ACHN (cell line): ENCODE measurements at regions not wholly inside any gene's neighbourhood (a gene's known extent, or its start where the extent isn't known, plus 50 kb on each side); places are given as distances from the start of the nearest gene placed in this dataset.
A peak's percentile ranks its signal among the peaks of the same experiment; 100 is the strongest.
"Not testable (repeated sequence)": the region's sequence is repeated elsewhere in the genome, so short reads cannot be mapped to it uniquely, and the experiment has no call there.

Experiments used
- DNase-seq: peaks from one replicate; pipeline ENCODE4 v3.0.0-alpha.2; 2015
- in situ Hi-C: cut with HindIII; loops from 2 replicates; pipeline ENCODE4 v1.10.0; 2017; ENCODE audit warnings: low sequenced_read_pairs, low pct_ligation_motif_present, low pct_unique_long_range_greater_than_20kb

DNA sequence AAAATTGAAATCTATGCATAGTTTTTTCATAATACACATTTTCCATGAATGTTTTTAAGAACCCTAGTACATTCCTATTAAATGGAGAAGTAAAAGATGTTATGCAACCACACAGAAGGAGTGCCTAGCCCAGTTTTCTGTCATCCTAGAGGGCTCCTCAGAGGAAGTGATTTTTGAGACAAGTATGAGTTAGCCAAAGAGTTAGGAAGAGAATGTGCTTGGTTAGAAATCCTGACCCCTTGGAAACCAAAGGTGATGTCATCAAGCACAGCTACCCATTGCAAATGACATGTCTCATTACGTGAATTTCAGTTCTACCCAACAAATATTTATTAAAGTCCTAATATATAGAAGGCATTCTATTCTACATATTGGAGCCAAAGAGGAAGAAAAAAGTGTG, 88.9 kb upstream of the TNFSF4 start:
- in situ Hi-C loops = no loop called here
- DNase-seq = no peak

DNA sequence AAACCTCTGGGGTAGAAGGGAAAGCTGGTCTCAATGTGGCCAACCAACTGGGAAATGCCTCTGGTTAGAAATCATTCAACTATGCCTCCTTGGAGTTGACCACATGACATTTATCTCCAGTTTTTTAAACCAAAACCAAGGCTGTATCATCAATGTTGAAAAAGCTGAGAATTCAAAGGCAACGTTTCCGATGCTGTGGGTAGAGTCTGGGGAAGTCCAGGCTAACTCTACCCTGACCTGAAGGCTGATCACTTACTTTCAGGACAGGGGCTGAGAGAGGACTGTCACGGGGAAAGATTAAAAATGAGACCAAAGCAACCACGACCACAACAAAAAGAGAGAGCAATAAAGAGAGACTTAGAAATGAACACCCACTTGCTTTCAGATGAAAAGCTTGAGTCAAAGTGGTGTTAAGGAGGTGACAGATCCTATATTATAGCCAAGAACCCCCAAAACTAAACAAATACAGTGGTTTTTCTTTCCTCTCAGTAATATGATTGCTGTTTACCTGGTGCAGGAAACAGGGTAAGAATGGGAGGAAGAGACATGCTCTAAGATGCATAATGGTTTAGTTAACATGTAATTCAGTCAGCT, 90.8 kb upstream of the TNFSF4 start:
- no peak for DNase-seq
- in situ Hi-C loops = no loop called here

DNA sequence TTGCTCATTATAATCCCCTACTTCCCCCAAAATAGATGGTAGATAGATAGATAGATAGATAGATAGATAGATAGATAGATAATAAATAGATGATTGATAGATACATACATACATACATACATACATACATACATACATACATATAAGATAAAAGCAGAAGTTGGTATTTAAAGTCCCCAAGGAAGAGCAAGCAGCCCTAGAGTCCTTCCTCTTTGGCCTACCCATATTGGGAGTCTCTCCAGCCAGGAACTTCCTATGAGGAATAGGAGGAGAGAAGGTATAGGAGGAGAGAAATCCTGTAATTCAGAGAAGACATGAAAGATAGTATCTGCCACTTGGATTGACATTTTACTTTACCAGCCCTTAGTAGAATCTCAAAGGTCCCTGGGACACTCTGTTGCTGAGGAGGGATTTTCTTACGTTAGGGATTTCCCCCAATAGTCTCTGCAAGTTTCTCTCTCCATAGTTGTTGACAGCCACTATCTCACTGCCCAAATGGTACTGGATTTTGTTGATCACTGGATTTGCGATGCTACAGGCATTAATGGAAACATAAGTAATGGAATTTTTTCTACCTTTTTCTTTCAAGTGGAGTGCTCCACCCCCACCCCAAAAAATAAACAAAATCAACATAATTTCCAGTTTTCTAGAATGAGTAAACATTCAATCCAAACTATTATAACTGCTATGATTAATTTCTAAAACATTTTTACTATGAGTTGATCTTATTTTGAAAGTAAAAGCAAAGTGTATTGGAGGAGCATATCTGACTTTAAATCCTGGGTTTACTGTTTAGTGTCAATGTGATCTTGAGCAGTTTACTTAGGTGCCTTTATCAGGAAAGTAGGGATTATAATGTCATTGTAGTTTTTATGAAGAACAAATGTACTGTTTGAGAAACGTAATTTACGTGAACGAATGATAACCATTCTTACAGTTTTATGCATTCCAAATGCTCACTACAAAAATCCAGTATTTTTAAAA, 93.2 kb upstream of the TNFSF4 start:
- in situ Hi-C loops = no loop called here
- DNase-seq = no peak

DNA sequence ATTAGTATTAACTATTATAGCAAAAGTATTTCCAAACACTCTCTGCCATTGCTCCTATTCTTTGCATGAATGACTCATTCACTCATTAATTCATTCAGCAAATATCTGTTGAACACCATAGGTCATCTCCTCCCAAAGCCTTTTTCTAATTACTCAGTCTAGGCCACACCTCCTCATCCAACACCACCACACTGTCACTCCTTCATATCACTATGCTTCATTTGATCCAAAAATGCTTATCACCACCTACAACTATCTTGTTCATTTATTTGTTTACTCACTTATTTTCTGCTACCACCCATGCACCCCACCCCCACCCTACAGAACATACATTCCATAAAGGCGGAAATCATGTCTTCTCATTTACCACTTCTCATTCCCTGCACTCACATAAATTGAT, 94.4 kb upstream of the TNFSF4 start:
- no peak for DNase-seq
- in situ Hi-C loops = no loop called here

DNA sequence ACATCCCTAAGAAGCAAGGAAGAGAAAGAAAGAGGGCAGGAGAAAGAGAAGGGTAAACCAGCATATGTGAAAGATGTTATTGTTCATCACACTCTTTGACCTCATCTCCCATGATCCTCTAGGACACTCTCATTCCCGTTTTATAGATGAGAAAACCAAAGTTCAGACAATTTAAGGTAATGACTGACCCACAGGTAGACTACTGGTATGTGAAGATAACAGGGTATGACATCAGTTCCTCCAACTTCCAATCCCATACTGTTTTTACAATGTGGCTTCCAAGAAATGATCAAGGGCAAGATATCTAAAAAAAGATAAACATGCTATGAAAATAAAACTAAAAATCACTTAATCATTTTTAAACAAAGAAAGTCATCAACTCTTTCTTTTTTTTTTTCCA, 95.2 kb upstream of the TNFSF4 start:
- in situ Hi-C loops = no loop called here
- no peak for DNase-seq

DNA sequence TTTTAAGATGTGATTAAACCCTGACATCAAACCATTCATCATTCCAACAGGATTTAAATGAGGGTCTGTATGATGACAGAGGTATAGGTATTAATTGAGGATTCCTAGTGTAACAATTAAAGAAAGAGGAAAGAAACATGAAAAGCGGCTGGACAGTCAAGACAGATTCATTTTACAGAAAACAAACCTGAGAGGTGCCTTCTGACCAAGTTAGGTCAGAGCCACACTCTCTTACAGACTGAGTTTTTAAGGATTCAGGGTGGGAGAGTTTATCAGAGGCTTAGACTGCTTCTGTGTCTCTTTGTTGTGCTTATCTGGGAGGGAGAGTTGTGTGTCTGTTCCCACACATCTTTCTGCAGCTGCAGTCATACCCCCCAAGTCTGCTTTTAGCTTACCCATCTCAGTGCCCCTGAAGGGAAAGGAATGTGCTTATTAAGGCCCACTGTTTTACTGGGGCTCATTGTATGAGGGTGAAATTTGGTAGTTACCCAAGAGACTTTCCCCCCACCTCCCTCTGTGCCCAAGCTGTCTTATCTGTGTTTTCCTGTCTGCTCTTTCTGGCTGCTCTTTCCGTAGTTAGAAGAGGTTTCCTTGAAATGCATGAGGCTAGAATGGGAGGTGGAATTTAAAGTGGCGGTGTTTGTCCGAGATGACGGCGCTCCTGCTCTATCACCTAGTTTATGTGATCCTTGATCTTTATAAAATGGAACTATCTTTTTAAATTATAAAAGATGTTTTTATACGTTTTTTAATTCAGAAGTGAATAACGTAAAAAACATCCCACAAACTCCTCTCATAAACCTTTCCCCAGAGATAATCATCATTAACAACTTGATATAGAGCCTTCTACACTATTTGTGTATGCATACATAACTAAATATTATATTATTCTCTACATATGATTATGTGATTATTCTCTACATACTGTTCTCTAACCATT, 96.0 kb upstream of the TNFSF4 start:
- no peak for DNase-seq
- in situ Hi-C loops = no loop called here

DNA sequence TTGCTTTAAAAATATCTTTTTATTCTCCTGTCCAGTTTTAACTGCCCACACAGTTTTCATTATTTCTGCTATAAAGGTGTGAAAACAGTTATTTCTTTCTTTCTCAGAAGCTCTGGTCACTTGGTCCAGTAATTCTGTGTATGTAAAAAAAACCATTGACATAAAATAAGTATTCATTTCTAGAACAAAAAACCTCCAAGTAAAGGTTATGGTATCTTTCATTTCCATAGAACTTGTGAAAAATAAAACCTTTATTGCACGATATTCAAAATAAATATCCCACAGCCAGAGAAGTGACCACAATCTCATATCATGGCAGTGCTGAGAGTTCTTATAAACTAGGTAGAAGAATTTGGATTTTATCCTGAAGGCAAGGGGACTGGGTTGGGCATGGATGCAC, 96.9 kb upstream of the TNFSF4 start:
- in situ Hi-C loops = no loop called here
- no peak for DNase-seq

DNA sequence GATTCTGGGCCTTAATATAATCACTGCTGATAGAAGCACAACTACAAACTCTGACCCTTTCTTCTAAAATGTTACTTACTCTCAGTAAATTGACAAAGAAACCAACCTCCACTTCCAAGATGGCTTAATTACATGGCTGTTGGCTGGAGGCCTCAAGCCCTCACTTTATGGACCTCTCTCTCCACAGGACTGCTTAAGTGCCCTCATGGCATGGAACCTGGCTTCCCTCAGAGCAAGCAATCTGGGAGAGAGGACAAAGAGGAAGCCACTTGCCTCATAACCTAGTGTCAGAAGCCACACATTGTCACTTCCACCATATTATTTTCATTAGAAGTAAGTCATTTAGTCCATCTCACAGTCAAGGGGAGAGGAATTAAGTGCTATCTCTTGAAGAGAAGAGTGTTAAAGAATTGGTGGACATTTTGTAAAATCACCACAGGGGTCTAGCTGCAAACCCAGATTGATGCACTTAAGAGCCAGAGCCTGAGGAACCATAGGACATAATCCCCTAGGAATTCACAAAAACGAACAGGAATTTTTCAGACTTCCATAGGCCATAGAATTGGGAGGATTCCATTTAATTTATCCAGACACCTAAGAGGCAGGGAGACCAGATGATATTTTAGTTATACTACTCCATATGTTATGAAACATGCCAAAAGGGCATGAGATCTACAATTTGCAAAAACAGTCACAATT, 97.5 kb upstream of the TNFSF4 start:
- DNase-seq = no peak
- in situ Hi-C loops = no loop called here

DNA sequence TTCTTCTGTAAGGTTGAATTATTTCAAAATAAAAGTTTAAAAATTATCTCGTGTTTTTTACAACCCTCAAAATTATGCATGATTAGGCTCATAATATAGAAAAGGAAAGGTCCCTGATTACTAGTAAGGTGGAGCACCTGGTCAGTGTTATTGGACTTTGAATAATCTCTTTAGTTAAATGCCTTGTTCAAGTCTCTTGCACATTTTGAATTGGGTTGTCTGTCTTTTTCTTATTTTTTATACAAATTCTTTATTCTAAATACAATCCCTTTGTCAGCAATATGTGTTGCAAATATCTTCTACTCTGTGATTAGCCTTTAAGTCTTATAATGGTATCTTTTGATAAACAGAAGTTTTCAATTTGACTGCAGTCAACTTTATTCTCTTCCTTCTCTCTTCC, 100.7 kb upstream of the TNFSF4 start:
- DNase-seq = no peak
- in situ Hi-C loops = no loop called here

DNA sequence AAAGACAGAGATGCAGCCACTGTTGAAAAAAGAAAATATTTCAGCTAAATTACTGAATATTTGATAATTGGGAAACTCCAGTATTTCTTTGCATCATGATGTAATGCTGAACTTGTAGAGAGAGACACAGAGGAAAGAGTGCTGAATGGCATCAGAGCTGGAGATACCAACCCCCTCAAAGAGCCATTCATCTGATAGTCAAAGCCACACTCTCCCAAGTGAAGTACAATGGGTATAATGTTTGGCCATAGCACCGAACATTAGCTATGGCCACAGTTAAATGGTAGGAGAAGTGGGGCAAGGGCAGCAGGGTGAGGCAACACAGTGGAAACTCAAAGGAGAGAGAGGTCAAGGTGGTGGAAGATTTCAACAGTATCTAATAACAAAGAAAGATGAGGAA, 107.5 kb upstream of the TNFSF4 start:
- in situ Hi-C loops = no loop called here

DNA sequence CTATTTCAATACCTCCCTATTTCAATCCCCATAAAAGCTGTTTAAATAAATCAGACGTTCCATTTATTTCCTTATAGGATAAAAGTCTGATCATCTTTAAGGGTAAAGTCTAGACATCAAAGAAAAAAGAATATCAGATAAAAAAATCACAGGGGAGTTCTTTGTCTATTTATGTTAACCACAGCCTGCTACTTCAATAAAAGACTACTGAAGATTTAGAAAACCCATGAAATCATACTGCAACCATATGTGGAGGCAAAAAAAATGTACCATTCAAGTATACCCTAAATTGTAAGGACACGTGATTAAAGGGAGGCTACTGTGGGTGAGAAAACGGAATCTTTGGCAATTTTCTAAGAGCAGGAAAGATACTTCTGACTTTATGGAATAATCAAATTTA, 108.2 kb upstream of the TNFSF4 start:
- in situ Hi-C loops = no loop called here
- no peak for DNase-seq

More for the DNA sequence above, 107.5 kb upstream of the TNFSF4 start:
- DNase-seq = no peak

DNA sequence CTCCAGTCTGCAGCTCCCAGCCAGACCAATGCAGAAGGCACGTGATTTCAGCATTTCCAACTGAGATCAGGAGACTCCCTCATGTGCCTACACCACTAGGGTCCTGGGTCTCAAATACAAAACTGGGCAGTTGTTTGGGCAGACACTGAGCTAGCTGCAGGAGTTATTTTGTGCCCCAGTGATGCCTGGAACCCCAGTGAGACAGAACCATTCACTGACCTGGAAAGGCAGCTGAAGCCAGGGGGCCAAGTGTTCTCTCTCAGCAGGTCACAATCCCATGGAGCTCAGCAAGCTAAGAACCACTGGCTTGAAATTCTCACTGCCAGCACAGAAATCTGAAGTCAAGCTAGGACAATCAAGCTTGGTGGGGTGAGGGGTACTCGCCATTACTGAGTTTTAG, 111.7 kb upstream of the TNFSF4 start:
- in situ Hi-C loops = no loop called here

DNA sequence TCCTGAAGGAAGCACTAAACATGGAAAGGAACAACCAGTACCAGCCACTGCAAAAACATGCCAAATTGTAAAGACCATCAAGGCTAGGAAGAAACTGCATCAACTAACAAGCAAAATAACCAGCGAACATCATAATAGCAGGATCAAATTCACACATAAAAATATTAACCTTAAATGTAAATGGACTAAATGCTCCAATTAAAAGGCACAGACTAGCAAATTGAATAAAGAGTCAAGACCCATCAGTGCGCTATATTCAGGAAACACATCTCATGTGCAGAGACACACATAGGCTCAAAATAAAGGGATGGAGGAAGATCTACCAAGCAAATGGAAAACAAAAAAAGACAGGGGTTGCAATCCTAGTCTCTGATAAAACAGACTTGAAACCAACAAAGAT, 117.2 kb upstream of the TNFSF4 start:
- DNase-seq, in situ Hi-C loops: not testable (repeated sequence)

More for the DNA sequence above, 111.7 kb upstream of the TNFSF4 start:
- no peak for DNase-seq

DNA sequence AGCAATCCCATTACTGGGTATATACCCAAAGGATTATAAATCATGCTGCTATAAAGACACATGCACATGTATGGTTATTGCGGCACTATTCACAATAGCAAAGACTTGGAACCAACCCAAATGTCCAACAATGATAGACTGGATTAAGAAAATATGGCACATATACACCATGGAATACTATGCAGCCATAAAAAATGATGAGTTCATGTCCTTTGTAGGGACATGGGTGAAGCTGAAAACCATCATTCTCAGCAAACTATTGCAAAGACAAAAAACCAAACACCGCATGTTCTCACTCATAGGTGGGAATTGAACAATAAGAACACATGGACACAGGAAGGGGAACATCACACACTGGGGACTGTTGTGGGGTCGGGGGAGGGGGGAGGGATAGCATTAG, 120.9 kb upstream of the TNFSF4 start:
- DNase-seq, in situ Hi-C loops: not testable (repeated sequence)

DNA sequence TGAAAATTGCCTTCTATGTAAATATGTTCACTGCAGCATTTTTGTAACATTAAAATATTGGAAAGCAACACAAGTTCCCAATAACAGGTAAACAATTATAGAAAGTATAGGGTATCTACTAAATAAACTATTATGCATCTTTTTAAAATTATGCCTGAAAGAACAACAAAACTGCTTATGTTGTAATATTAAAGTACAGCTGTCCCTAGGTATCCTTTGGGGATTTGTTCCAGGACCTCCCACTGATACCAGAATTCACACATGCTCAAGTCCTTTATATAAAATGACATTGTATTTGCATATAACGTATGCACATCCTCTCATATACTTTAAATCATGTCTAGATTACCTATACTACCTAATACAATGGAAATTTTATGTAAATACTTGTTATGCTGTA, 121.8 kb upstream of the TNFSF4 start:
- no peak for DNase-seq
- in situ Hi-C loops = no loop called here

DNA sequence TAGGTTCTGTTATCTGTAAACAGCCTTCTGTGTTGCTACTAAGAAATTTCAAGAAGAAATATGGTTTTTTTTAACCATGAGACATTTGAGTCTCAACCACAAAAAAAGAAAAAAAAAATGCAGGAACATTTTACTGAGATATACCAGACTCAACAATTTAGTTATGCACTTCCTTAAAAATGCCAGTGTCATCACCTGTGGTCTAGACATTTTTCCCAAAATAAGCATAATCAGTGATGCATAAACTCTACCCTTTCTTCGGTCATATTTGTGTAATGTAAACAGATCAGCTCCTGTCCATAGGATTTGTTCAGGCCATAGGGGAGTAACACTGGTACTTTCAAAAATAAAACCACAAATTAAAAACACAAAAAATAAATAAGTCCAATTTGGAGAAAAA, 122.6 kb upstream of the TNFSF4 start:
- no peak for DNase-seq
- in situ Hi-C loops = no loop called here

DNA sequence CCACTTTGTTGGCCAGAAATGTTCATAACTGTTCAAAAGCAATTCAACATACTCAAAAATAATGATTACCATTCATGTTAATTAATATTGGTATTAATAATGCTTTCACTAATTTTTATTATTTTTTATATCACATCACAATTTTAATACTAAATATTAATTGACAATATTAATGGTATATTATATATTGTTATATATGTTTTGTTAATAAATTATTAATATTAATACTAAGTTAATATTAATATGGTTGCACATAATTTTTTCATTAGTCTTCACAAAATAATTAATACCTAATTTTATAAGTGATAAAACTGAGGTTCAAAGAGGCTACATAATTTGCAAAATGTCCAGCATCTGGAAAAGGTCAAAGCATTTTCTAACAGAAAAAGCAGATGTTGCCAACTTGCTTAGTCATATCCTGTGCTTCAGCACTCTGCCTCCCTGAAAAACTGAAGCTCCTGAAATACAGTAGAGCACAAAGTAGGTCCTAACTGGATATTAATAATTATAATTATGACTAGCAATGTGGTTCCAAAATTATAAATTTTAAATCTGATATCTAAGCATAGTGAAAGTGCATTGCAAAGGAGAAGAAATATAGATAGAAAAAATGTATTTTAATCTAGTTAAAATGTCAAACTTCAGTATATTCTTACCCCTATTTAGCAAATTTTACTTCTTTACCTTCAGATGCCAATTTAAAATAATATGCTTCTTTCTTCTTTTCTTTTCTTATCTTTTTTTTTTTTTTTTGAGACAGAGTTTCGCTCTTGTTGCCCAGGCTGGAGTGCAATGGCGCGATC, 123.2 kb upstream of the TNFSF4 start:
- in situ Hi-C loops = no loop called here
- peak; percentile 23 for DNase-seq
